Activated B cell treated with CpG ODN at 0.5 μM for 24 hours (primary cell): ENCODE measurements at regions not wholly inside any gene's neighbourhood (a gene's known extent, or its start where the extent isn't known, plus 50 kb on each side); places are given as distances from the start of the nearest gene placed in this dataset.

ENCODE experiments used
- ATAC-seq: fragments of 200-7000 bp; cut with Tn5 transposase; one replicate; pipeline ENCODE4 v1.10.0; 2021; ENCODE audit warnings: low read depth, mild to moderate bottlenecking, moderate library complexity
- CTCF ChIA-PET: fragments of 350-600 bp; sonication (Branson Sonifier 250); formaldehyde crosslinking; loops from one replicate; lab custom pipeline; 2021; ENCODE audit warnings: antibody characterized with exemption; lab: Charles Lee
- POLR2A ChIA-PET: fragments of 350-600 bp; sonication (Branson Sonifier 250); formaldehyde crosslinking; loops from one replicate; lab custom pipeline; 2021; ENCODE audit warnings: antibody characterized with exemption; lab: Charles Lee
- DNase-seq: peaks from one replicate; pipeline ENCODE4 v3.0.0; 2022
- H3K27ac Mint-ChIP-seq: one replicate; pipeline ENCODE4 v1.8.0; 2020; ENCODE audit warnings: mixed read lengths
- H3K27me3 Mint-ChIP-seq: one replicate; pipeline ENCODE4 v1.8.0; 2021; ENCODE audit warnings: mixed read lengths
- H3K36me3 Mint-ChIP-seq: one replicate; pipeline ENCODE4 v1.8.0; 2021; ENCODE audit warnings: low read depth, mixed read lengths
- H3K4me1 Mint-ChIP-seq: one replicate; pipeline ENCODE4 v1.8.0; 2021; ENCODE audit warnings: mixed read lengths
- H3K4me3 Mint-ChIP-seq: one replicate; pipeline ENCODE4 v1.8.0; 2020; ENCODE audit warnings: mild to moderate bottlenecking, mixed read lengths
- H3K9me3 Mint-ChIP-seq: one replicate; pipeline ENCODE4 v1.8.0; 2020; ENCODE audit warnings: mixed read lengths
- intact Hi-C: fragments of 100-400 bp; cut with micrococcal nuclease; formaldehyde crosslinking; loops from one replicate; pipeline ENCODE4 v1.15.1; 2024
- TF ChIP-seq, protein P1 (sequence below): fragments of 200-600 bp; IDR thresholded peaks from one replicate; pipeline ENCODE4 v1.8.0; 2022; ENCODE audit warnings: antibody characterized with exemption, mild to moderate bottlenecking

DNA sequence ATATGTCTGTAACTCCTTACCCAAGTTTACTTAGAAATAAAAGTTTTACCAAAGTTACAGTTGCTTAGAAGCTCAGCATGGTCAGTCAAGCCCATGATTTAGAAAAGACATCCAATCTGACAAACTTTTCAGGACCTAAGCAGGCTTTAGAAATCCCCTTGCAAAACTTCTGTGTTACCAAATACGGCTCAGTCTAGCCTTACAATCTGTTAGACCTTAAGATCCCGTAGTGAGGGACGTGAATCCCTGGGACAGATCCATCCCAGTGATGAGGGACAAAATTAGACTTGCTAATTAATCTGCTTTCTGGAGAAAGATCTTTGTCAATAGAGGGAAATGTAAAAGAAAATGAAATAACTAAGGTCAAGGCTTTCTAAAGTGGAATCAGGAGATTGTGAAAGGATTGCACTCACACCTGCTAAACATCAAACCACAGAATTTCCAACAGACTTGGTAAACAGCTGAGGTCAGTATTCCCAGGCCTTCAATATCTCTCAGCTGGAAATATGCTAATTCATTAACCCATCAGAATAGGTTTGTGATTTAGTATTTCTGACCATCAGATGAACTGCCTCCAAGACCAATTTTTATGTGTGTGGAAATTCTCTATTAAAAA is 375.3 kb downstream of the DUSP10 start:
- no peaks in the 10 kb centered on the region for H3K36me3 Mint-ChIP-seq
- intact Hi-C loops: no loop called here

DNA sequence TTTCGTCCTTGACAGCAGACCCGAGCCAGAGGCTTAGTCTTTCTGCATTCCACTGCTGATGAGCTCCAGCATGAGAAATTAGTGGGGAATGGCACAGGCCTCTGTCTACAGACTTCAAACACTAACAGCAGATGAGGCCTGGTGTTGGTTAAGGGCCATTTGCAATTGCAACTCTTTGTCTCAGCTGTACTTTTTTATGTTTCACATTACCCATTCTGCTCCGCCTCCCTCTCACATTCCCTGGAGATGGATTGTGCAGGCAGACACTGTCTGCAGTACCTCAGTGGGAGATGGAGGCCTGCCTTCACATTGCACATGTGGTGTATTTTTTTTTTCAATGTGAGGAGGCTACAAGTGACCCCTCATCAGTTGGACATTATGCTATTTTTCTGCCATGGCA is 370.2 kb downstream of the DUSP10 start:
- Mint-ChIP-seq H3K27me3 (peaks cover 7% of the 10 kb centered on the region), H3K36me3 (no peaks in the 10 kb centered on the region), H3K9me3 (no peaks in the 10 kb centered on the region), H3K27ac (no peak overlapping the region), H3K4me1 (no peaks in the 10 kb centered on the region), H3K4me3 (no peak overlapping the region)
- ChIA-PET POLR2A (no interaction called here), CTCF (no interaction called here)
- intact Hi-C loops: no loop called here
- TF ChIP-seq, protein P1, sequence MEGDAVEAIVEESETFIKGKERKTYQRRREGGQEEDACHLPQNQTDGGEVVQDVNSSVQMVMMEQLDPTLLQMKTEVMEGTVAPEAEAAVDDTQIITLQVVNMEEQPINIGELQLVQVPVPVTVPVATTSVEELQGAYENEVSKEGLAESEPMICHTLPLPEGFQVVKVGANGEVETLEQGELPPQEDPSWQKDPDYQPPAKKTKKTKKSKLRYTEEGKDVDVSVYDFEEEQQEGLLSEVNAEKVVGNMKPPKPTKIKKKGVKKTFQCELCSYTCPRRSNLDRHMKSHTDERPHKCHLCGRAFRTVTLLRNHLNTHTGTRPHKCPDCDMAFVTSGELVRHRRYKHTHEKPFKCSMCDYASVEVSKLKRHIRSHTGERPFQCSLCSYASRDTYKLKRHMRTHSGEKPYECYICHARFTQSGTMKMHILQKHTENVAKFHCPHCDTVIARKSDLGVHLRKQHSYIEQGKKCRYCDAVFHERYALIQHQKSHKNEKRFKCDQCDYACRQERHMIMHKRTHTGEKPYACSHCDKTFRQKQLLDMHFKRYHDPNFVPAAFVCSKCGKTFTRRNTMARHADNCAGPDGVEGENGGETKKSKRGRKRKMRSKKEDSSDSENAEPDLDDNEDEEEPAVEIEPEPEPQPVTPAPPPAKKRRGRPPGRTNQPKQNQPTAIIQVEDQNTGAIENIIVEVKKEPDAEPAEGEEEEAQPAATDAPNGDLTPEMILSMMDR: no peak
- DNase-seq (no peak), ATAC-seq (no peak)

More for the DNA sequence above, 375.3 kb downstream of the DUSP10 start:
- no peaks in the 10 kb centered on the region for H3K4me1 Mint-ChIP-seq
- H3K27ac Mint-ChIP-seq: no peak overlapping the region
- POLR2A ChIA-PET: no interaction called here
- peaks cover 21% of the 10 kb centered on the region for H3K27me3 Mint-ChIP-seq
- ATAC-seq (no peak), DNase-seq (no peak)
- TF ChIP-seq, protein P1: no peak
- H3K9me3 Mint-ChIP-seq: no peaks in the 10 kb centered on the region
- CTCF ChIA-PET: no interaction called here
- no peak overlapping the region for H3K4me3 Mint-ChIP-seq

DNA sequence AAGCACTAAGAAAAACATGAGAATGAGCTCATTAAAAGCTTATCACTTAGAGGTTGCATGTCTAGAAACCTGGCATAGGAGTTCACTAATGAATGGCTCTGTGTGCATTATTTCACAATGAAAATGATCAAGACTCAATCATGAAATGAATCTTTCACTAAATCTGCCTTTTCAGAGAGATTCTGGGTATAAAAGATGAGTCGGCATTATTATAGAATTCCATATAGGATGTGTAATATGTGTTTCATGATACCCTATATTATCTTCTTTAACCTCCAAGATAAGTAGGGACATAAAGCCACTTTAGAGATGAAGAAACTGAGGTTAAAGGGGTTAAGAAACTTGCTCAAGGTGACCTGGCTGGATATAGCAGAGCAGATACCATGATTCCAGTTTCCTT is 368.1 kb downstream of the DUSP10 start:
- ATAC-seq (no peak), DNase-seq (no peak)
- TF ChIP-seq, protein P1: no peak
- intact Hi-C loops: no loop called here
- POLR2A ChIA-PET: no interaction called here
- Mint-ChIP-seq H3K27me3 (peaks cover 7% of the 10 kb centered on the region), H3K9me3 (no peaks in the 10 kb centered on the region), H3K4me3 (no peak overlapping the region), H3K27ac (no peak overlapping the region), H3K36me3 (no peaks in the 10 kb centered on the region), H3K4me1 (no peaks in the 10 kb centered on the region)
- CTCF ChIA-PET: no interaction called here

DNA sequence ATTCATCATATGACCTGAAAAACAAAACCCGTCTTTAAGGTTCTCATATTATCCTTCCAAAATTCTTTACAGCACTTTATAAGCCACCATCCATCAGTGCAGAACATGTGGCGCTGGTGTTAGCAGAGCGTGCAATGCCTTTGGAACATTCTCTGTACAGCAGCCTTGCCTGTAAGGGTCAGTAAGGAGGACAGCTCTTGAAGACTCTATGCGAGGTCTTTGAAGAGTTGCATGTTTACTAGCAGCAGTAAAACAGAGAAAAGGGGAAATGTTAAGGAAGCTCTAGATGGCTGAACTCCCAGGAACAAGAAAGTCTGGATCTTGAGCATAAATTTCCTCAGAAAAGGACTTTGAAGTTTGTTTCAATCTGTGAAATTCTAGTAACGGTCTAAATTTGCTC is 365.6 kb downstream of the DUSP10 start:
- TF ChIP-seq, protein P1: no peak
- H3K4me1 Mint-ChIP-seq: no peaks in the 10 kb centered on the region
- DNase-seq (no peak), ATAC-seq (no peak)
- H3K9me3 Mint-ChIP-seq: no peaks in the 10 kb centered on the region
- intact Hi-C loops: no loop called here
- ChIA-PET POLR2A (no interaction called here), CTCF (no interaction called here)
- H3K36me3 Mint-ChIP-seq: no peaks in the 10 kb centered on the region
- peaks cover 1% of the 10 kb centered on the region for H3K27me3 Mint-ChIP-seq
- no peak overlapping the region for H3K4me3 Mint-ChIP-seq
- no peak overlapping the region for H3K27ac Mint-ChIP-seq

DNA sequence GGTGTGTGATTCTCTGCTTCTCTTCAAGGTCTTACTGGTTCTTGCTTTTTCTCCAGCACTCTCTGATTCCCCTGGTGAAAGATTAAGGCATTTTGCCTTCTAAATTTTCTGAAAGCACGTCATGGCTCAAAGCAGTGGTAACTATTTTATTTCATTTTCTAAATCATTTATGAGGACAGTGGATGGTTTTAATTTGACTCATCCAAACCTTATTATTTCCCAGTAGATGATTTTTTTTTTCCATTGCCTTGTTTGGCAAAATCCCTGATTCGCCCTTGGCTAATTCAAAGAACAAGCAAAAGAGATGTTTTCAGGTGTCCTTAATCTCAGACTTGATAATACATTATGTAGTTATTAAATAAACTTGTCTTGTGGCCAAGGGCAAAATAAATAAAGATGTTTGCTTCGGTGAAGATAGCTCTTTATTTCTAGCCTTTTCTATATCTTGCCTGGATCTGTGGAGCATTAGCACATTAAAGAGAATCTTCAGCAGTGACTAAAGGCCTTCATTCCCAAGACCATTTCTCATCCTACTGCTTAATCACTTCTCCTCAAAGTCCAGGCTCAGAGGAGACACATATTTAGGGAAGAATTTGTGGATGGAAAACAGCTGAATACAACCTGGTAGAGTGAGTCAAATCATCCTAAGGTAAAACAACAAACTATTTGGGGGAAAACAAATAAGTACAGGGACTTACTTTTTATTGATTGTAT is 359.8 kb downstream of the DUSP10 start:
- peaks cover 1% of the 10 kb centered on the region for H3K27me3 Mint-ChIP-seq
- POLR2A ChIA-PET: interaction anchor here (0.6 kb wide), 1 partner anchor 507 kb away, joined by 3 read pairs; no protein-coding TSS in a partner anchor
- H3K4me3 Mint-ChIP-seq: no peak overlapping the region
- TF ChIP-seq, protein P1: no peak
- no peaks in the 10 kb centered on the region for H3K36me3 Mint-ChIP-seq
- CTCF ChIA-PET: no interaction called here
- H3K4me1 Mint-ChIP-seq: no peaks in the 10 kb centered on the region
- ATAC-seq: no peak
- H3K27ac Mint-ChIP-seq: no peak overlapping the region
- H3K9me3 Mint-ChIP-seq: no peaks in the 10 kb centered on the region
- intact Hi-C loops: no loop called here
- no peak for DNase-seq
